ENCODE measurements at regions not wholly inside any gene's neighbourhood (a gene's known extent, or its start where the extent isn't known, plus 50 kb on each side); places are given as distances from the start of the nearest gene placed in this dataset.

- TF ChIP-seq FOXM1 (IDR thresholded peaks at IDR 0.05; ENCODE audit: borderline replicate concordance, low read depth): no peak
- no peak for TF ChIP-seq CEBPB (IDR thresholded peaks at IDR 0.05)
- no peak for TF ChIP-seq CREB1 (IDR thresholded peaks at IDR 0.05; ENCODE audit: low read depth)
- no peak for TF ChIP-seq EGR1 (IDR thresholded peaks at IDR 0.05)
- TF ChIP-seq YY1 (IDR thresholded peaks at IDR 0.05; ENCODE audit: low read depth): no peak
- no peak for TF ChIP-seq NFIC (IDR thresholded peaks at IDR 0.05)
- no peak for TF ChIP-seq TAF1 (IDR thresholded peaks at IDR 0.05; ENCODE audit: low read depth)
- TF ChIP-seq REST (IDR thresholded peaks at IDR 0.05; ENCODE audit: low read depth): no peak
- no peak for TF ChIP-seq EP300 (IDR thresholded peaks at IDR 0.05; ENCODE audit: borderline replicate concordance)
These were observed 227.4 kb upstream of the PWP1 start for GRCh38 chr12:107458163-107458562.

Measured in Ishikawa (cell line).